SKM-1 treated with dmso at 0.1 percent for 144 hours (cell line): ENCODE measurements at regions not wholly inside any gene's neighbourhood (a gene's known extent, or its start where the extent isn't known, plus 50 kb on each side); places are given as distances from the start of the nearest gene placed in this dataset.

Source experiments
- DNase-seq: peaks from one replicate; lab custom pipeline; 2025; ENCODE audit not compliant: unreplicated experiment; lab: John Stamatoyannopoulos, UW

GRCh38 chr16:7103056-7103455 is 229.6 kb upstream of the RBFOX1 start:
- no peak for DNase-seq

- no peak for DNase-seq
Measured at GRCh38 chr16:7101054-7101453, 231.6 kb upstream of the RBFOX1 start.

- DNase-seq: no peak
Measured at GRCh38 chr16:7097518-7097917, 235.1 kb upstream of the RBFOX1 start.

GRCh38 chr16:7093511-7093910 is 239.1 kb upstream of the RBFOX1 start:
- no peak for DNase-seq

- no peak for DNase-seq
Measured at GRCh38 chr16:7090628-7091115, 242.0 kb upstream of the RBFOX1 start.

GRCh38 chr16:7089751-7090150 is 242.9 kb upstream of the RBFOX1 start:
- no peak for DNase-seq

GRCh38 chr16:7088711-7089110 is 243.9 kb upstream of the RBFOX1 start:
- DNase-seq: no peak

GRCh38 chr16:7086822-7087616 is 245.6 kb upstream of the RBFOX1 start:
- DNase-seq: no peak

GRCh38 chr16:7085776-7086175 is 246.9 kb upstream of the RBFOX1 start:
- DNase-seq: no peak

- DNase-seq: no peak
Measured at GRCh38 chr16:7083096-7083495, 249.5 kb upstream of the RBFOX1 start.

GRCh38 chr16:7077636-7078035 is 255.0 kb upstream of the RBFOX1 start:
- DNase-seq: no peak

- no peak for DNase-seq
Measured at GRCh38 chr16:7074715-7075114, 257.9 kb upstream of the RBFOX1 start.

GRCh38 chr16:7057458-7057857 is 275.2 kb upstream of the RBFOX1 start:
- DNase-seq: no peak

- DNase-seq: no peak
Measured at GRCh38 chr16:7055443-7055842, 277.2 kb upstream of the RBFOX1 start.

GRCh38 chr16:7051591-7052349 is 280.9 kb upstream of the RBFOX1 start:
- DNase-seq: no peak

- DNase-seq: no peak
Measured at GRCh38 chr16:7044331-7044730, 288.3 kb upstream of the RBFOX1 start.

GRCh38 chr16:7038475-7038874 is 294.2 kb upstream of the RBFOX1 start:
- no peak for DNase-seq

GRCh38 chr16:7037495-7037894 is 295.1 kb upstream of the RBFOX1 start:
- DNase-seq: no peak

- no peak for DNase-seq
Measured at GRCh38 chr16:7031031-7031430, 301.6 kb upstream of the RBFOX1 start.

- DNase-seq: no peak
Measured at GRCh38 chr16:7027401-7027800, 305.2 kb upstream of the RBFOX1 start.

- DNase-seq: no peak
Measured at GRCh38 chr16:7026639-7027038, 306.0 kb upstream of the RBFOX1 start.

- DNase-seq: peak; percentile 7
Measured at GRCh38 chr16:7025616-7026190, 306.9 kb upstream of the RBFOX1 start.
